Astrocyte of the spinal cord (primary cell): ENCODE measurements at regions not wholly inside any gene's neighbourhood (a gene's known extent, or its start where the extent isn't known, plus 50 kb on each side); places are given as distances from the start of the nearest gene placed in this dataset.

Experiments used
- DNase-seq: peaks from one replicate; pipeline ENCODE4 v3.0.0; 2011; ENCODE audit warnings: low read depth, low spot score
- H3K4me3 ChIP-seq: 2 replicates; pipeline ENCODE4 v1.5.1; 2011; ENCODE audit warnings: low read depth, mild to moderate bottlenecking, low read length, moderate library complexity
- CTCF ChIP-seq: IDR thresholded peaks from 2 replicates; pipeline ENCODE4 v1.5.1; 2012; ENCODE audit warnings: low read depth, mild to moderate bottlenecking, low read length, inconsistent platforms
- in situ Hi-C: cut with HindIII; loops from 2 replicates; pipeline ENCODE4 v1.10.0; 2017; ENCODE audit warnings: low sequenced_read_pairs

- no peak overlapping the region for H3K4me3 ChIP-seq
- in situ Hi-C loops: no loop called here
- DNase-seq: no peak
- TF ChIP-seq CTCF: no peak
These were observed 85.3 kb downstream of the C16orf95 start for GRCh38 chr16:87231911-87232310.

- peak; percentile 53 for DNase-seq
- no peak overlapping the region for H3K4me3 ChIP-seq
- in situ Hi-C loops: no loop called here
- peak; percentile 50 for TF ChIP-seq CTCF
These were observed 83.3 kb downstream of the C16orf95 start for GRCh38 chr16:87233928-87234327.

GRCh38 chr16:87234601-87235000 is 82.6 kb downstream of the C16orf95 start:
- no peak for TF ChIP-seq CTCF
- in situ Hi-C loops: no loop called here
- no peak overlapping the region for H3K4me3 ChIP-seq
- no peak for DNase-seq

- in situ Hi-C loops: no loop called here
- H3K4me3 ChIP-seq: no peak overlapping the region
- DNase-seq: no peak
- TF ChIP-seq CTCF: peak; percentile 22
These were observed 81.2 kb downstream of the C16orf95 start for GRCh38 chr16:87235810-87236515.

- no peak overlapping the region for H3K4me3 ChIP-seq
These were observed 80.6 kb downstream of the C16orf95 start for GRCh38 chr16:87236516-87237115.

GRCh38 chr16:87238361-87238715 is 78.9 kb downstream of the C16orf95 start:
- in situ Hi-C loops: no loop called here
- DNase-seq: no peak
- TF ChIP-seq CTCF: no peak
- H3K4me3 ChIP-seq: no peak overlapping the region

More at GRCh38 chr16:87236516-87237115, 80.6 kb downstream of the C16orf95 start:
- no peak for DNase-seq
- no peak for TF ChIP-seq CTCF
- in situ Hi-C loops: no loop called here
